DOHH2 (cell line): ENCODE measurements at regions not wholly inside any gene's neighbourhood (a gene's known extent, or its start where the extent isn't known, plus 50 kb on each side); places are given as distances from the start of the nearest gene placed in this dataset.

Source experiments
- H3F3A ChIP-seq: fragments of 200-600 bp; sonication (generic), shearing (Covaris generic); 2 replicates; pipeline ENCODE4 v1.6.0; 2016; ENCODE audit warnings: antibody characterized with exemption, mild to moderate bottlenecking; ENCODE audit not compliant: control insufficient read depth, insufficient read depth
- H3K27ac ChIP-seq: fragments of 200-600 bp; sonication (generic); 2 replicates; pipeline ENCODE4 v1.5.1; 2014; ENCODE audit warnings: low read depth, mild to moderate bottlenecking, low read length, moderate library complexity
- H3K27me3 ChIP-seq: fragments of 200-600 bp; sonication (generic); 2 replicates; pipeline ENCODE4 v1.6.1; 2014; ENCODE audit warnings: mild to moderate bottlenecking, low read length, mixed read lengths; ENCODE audit not compliant: control insufficient read depth
- H3K36me3 ChIP-seq: fragments of 200-600 bp; sonication (generic); 2 replicates; pipeline ENCODE4 v1.6.1; 2014; ENCODE audit warnings: mild to moderate bottlenecking, low read length, moderate library complexity, mixed read lengths; ENCODE audit not compliant: control insufficient read depth
- H3K4me1 ChIP-seq: fragments of 200-600 bp; sonication (generic); 2 replicates; pipeline ENCODE4 v1.6.1; 2014; ENCODE audit warnings: mild to moderate bottlenecking, low read length, mixed read lengths; ENCODE audit not compliant: control insufficient read depth
- H3K4me2 ChIP-seq: fragments of 200-600 bp; sonication (generic); 2 replicates; pipeline ENCODE4 v1.6.0; 2014; ENCODE audit warnings: mild to moderate bottlenecking, low read length, moderate library complexity
- H3K4me3 ChIP-seq: fragments of 200-600 bp; sonication (generic); 2 replicates; pipeline ENCODE4 v1.5.1; 2014; ENCODE audit warnings: mild to moderate bottlenecking, low read length, mixed read lengths
- H3K79me2 ChIP-seq: fragments of 200-600 bp; sonication (generic); 2 replicates; pipeline ENCODE4 v1.6.1; 2014; ENCODE audit warnings: mild to moderate bottlenecking, low read length, mixed read lengths; ENCODE audit not compliant: control insufficient read depth
- H3K9me2 ChIP-seq: fragments of 200-600 bp; sonication (generic); replicated peaks from 2 replicates; pipeline ENCODE4 v1.6.1; 2014; ENCODE audit warnings: mild to moderate bottlenecking, low read length, mixed read lengths; ENCODE audit not compliant: control insufficient read depth
- H3K9me3 ChIP-seq: fragments of 200-600 bp; sonication (generic); 2 replicates; pipeline ENCODE4 v1.6.1; 2014; ENCODE audit warnings: antibody characterized with exemption, low read length, mixed read lengths; ENCODE audit not compliant: control insufficient read depth, insufficient read depth
- H4K20me1 ChIP-seq: fragments of 200-600 bp; sonication (generic); 2 replicates; pipeline ENCODE4 v1.6.0; 2014; ENCODE audit warnings: low read depth, mild to moderate bottlenecking, antibody characterized with exemption, low read length, moderate library complexity; ENCODE audit not compliant: control insufficient read depth, insufficient read depth
- CTCF ChIP-seq: fragments of 200-600 bp; sonication (generic); IDR thresholded peaks from one replicate; pipeline ENCODE4 v1.5.1; 2014; ENCODE audit warnings: antibody characterized with exemption, mild to moderate bottlenecking, low read depth, low read length; ENCODE audit not compliant: poor library complexity, severe bottlenecking
- EZH2phosphoT487 ChIP-seq: fragments of 200-600 bp; sonication (generic); IDR thresholded peaks from 2 replicates; pipeline ENCODE4 v1.6.1; 2017; ENCODE audit warnings: borderline replicate concordance, mild to moderate bottlenecking, antibody characterized with exemption, low read length, moderate library complexity, mixed read lengths

GRCh38 chr1:209063767-209064659, 519.5 kb upstream of the CAMK1G start:
- H3F3A ChIP-seq: no peaks in the 10 kb centered on the region
- no peak overlapping the region for H3K4me2 ChIP-seq
- no peaks in the 10 kb centered on the region for H3K4me1 ChIP-seq
- H3K27me3 ChIP-seq: no peaks in the 10 kb centered on the region
- no peak overlapping the region for H3K4me3 ChIP-seq
- H3K36me3 ChIP-seq: no peaks in the 10 kb centered on the region
- H3K27ac ChIP-seq: no peak overlapping the region
- H4K20me1 ChIP-seq: no peaks in the 10 kb centered on the region
- H3K9me3 ChIP-seq: no peaks in the 10 kb centered on the region
- no peak for TF ChIP-seq EZH2phosphoT487
- no peak for TF ChIP-seq CTCF
- H3K9me2 ChIP-seq: no peaks in the 10 kb centered on the region
- no peaks in the 10 kb centered on the region for H3K79me2 ChIP-seq

GRCh38 chr1:209064850-209065706, 518.4 kb upstream of the CAMK1G start:
- no peaks in the 10 kb centered on the region for H3F3A ChIP-seq
- H3K4me3 ChIP-seq: no peak overlapping the region
- H3K27me3 ChIP-seq: no peaks in the 10 kb centered on the region
- H4K20me1 ChIP-seq: no peaks in the 10 kb centered on the region
- no peak overlapping the region for H3K27ac ChIP-seq
- no peaks in the 10 kb centered on the region for H3K36me3 ChIP-seq
- H3K4me2 ChIP-seq: no peak overlapping the region
- H3K9me3 ChIP-seq: no peaks in the 10 kb centered on the region
- H3K4me1 ChIP-seq: no peaks in the 10 kb centered on the region
- TF ChIP-seq EZH2phosphoT487: no peak
- no peak for TF ChIP-seq CTCF
- H3K9me2 ChIP-seq: no peaks in the 10 kb centered on the region
- H3K79me2 ChIP-seq: no peaks in the 10 kb centered on the region

- H3K4me1 ChIP-seq: no peaks in the 10 kb centered on the region
- H3K79me2 ChIP-seq: no peaks in the 10 kb centered on the region
- H3K27ac ChIP-seq: no peak overlapping the region
- H3K9me3 ChIP-seq: no peaks in the 10 kb centered on the region
- no peak overlapping the region for H3K4me3 ChIP-seq
- no peaks in the 10 kb centered on the region for H3F3A ChIP-seq
- H3K36me3 ChIP-seq: no peaks in the 10 kb centered on the region
- H3K9me2 ChIP-seq: no peaks in the 10 kb centered on the region
- no peaks in the 10 kb centered on the region for H4K20me1 ChIP-seq
- TF ChIP-seq CTCF (no peak), EZH2phosphoT487 (no peak)
- H3K4me2 ChIP-seq: no peak overlapping the region
- H3K27me3 ChIP-seq: no peaks in the 10 kb centered on the region
These were observed 511.0 kb upstream of the CAMK1G start for GRCh38 chr1:209072481-209072880.
